HG02970 (cell line): ENCODE measurements at regions not wholly inside any gene's neighbourhood (a gene's known extent, or its start where the extent isn't known, plus 50 kb on each side); places are given as distances from the start of the nearest gene placed in this dataset.

ENCODE experiments used
- ATAC-seq: cut with Tn5 transposase; IDR thresholded peaks from one replicate; pipeline ENCODE4 v1.9.1; 2021; ENCODE audit warnings: mild to moderate bottlenecking, moderate library complexity, moderate number of reproducible peaks; ENCODE audit not compliant: unreplicated experiment, low FRiP score

GRCh38 chr6:54706844-54707605, 139.5 kb upstream of the FAM83B start:
- ATAC-seq, result no peak

- no peak for ATAC-seq
Observed at GRCh38 chr6:54710456-54710855, 136.1 kb upstream of the FAM83B start.

- ATAC-seq, result no peak
Observed at GRCh38 chr6:54716010-54716409, 130.6 kb upstream of the FAM83B start.

GRCh38 chr6:54716877-54717276, 129.7 kb upstream of the FAM83B start:
- no peak for ATAC-seq

- peak; percentile 85 for ATAC-seq
Observed at GRCh38 chr6:54717849-54718455, 128.6 kb upstream of the FAM83B start.

- no peak for ATAC-seq
Observed at GRCh38 chr6:54718541-54719023, 128.0 kb upstream of the FAM83B start.

- ATAC-seq, result no peak
Observed at GRCh38 chr6:54719131-54719530, 127.4 kb upstream of the FAM83B start.

GRCh38 chr6:54719633-54720032, 126.9 kb upstream of the FAM83B start:
- ATAC-seq, result no peak

- ATAC-seq, result no peak
Observed at GRCh38 chr6:54722328-54722727, 124.2 kb upstream of the FAM83B start.

GRCh38 chr6:54729716-54730115, 116.9 kb upstream of the FAM83B start:
- ATAC-seq, result no peak

GRCh38 chr6:54730767-54731630, 115.6 kb upstream of the FAM83B start:
- no peak for ATAC-seq

- ATAC-seq, result no peak
Observed at GRCh38 chr6:54737247-54737646, 109.3 kb upstream of the FAM83B start.

- ATAC-seq, result no peak
Observed at GRCh38 chr6:54747955-54748354, 98.6 kb upstream of the FAM83B start.

- no peak for ATAC-seq
Observed at GRCh38 chr6:54754406-54754805, 92.2 kb upstream of the FAM83B start.

- no peak for ATAC-seq
Observed at GRCh38 chr6:54758340-54758739, 88.2 kb upstream of the FAM83B start.

GRCh38 chr6:54768494-54768893, 78.1 kb upstream of the FAM83B start:
- ATAC-seq, result no peak

- ATAC-seq, result no peak
Observed at GRCh38 chr6:54770328-54770727, 76.2 kb upstream of the FAM83B start.

GRCh38 chr6:54771968-54772367, 74.6 kb upstream of the FAM83B start:
- no peak for ATAC-seq

- ATAC-seq, result no peak
Observed at GRCh38 chr6:54772610-54773009, 74.0 kb upstream of the FAM83B start.

- ATAC-seq, result no peak
Observed at GRCh38 chr6:54775576-54775975, 71.0 kb upstream of the FAM83B start.

- ATAC-seq, result no peak
Observed at GRCh38 chr6:54776891-54777290, 69.7 kb upstream of the FAM83B start.
